Body of pancreas (tissue), 4 donors: ENCODE measurements at regions not wholly inside any gene's neighbourhood (a gene's known extent, or its start where the extent isn't known, plus 50 kb on each side); places are given as distances from the start of the nearest gene placed in this dataset.

Source experiments
- ATAC-seq: fragments of 150-250 bp; one replicate; pipeline ENCODE4 v1.9.1; 2016
- DNase-seq, 4 donors: peaks; one replicate each; pipeline ENCODE4 v3.0.0-alpha.2; 2019
- H3K27ac ChIP-seq, 4 donors: fragments of 200-600 bp; sonication (generic); 1 replicate in 3 of 4; 2 replicates in 1 of 4; pipeline versions ENCODE4 v1.5.1 to v1.6.1; 2016 to 2019; ENCODE audit warnings: mild to moderate bottlenecking in 1 of 4, mixed read lengths in 1 of 4, moderate library complexity in 1 of 4
- H3K27me3 ChIP-seq, 2 donors: fragments of 200-600 bp; sonication (generic); one replicate each; pipeline ENCODE4 v1.6.0; 2016; ENCODE audit warnings: mild to moderate bottlenecking in 1 of 2
- H3K36me3 ChIP-seq, 2 donors: fragments of 200-600 bp; sonication (generic); replicated peaks in 1 of 2; 2 replicates each; pipeline ENCODE4 v1.5.1; 2016; ENCODE audit warnings: low read depth in 2 of 2; ENCODE audit not compliant: insufficient read depth in 1 of 2
- H3K4me1 ChIP-seq: fragments of 200-600 bp; sonication (generic); one replicate; pipeline ENCODE4 v1.6.0; 2016
- H3K4me3 ChIP-seq, 2 donors: fragments of 200-600 bp; sonication (generic); 1 replicate in 1 of 2; 2 replicates in 1 of 2; pipeline ENCODE4 v1.5.1; 2016 to 2019
- H3K9me3 ChIP-seq, 3 donors: fragments of 200-600 bp; sonication (generic); 1 replicate in 2 of 3; 2 replicates in 1 of 3; pipeline ENCODE4 v1.5.1; 2016
- CTCF ChIP-seq, 7 experiments: fragments of 450-650 bp in 4 of 7; fragments of 200-600 bp in 3 of 7; sonication (generic) in 3 of 7; IDR thresholded peaks; one replicate each; pipeline ENCODE4 v1.5.1; 2016 to 2019; ENCODE audit warnings: antibody characterized with exemption in 7 of 7
- POLR2A ChIP-seq, 3 donors: fragments of 450-650 bp; IDR thresholded peaks; one replicate each; pipeline ENCODE4 v1.6.1; 2016; ENCODE audit warnings: antibody characterized with exemption in 3 of 3, mild to moderate bottlenecking in 2 of 3
- WGBS, 2 donors: methylation state at CpG; one replicate each; pipeline ENCODE4 v1.1.5; 2017; 5-methylcytosine and 5-hydroxymethylcytosine counted together
- intact Hi-C: fragments of 100-400 bp; cut with DNase I; formaldehyde crosslinking; loops from one replicate; pipeline ENCODE4 v1.15.1; 2023

- Histone ChIP-seq H3K27ac (no peak overlapping the region), H3K4me3 (no peak overlapping the region), H3K9me3 (no peaks in the 10 kb centered on the region), H3K4me1 (no peaks in the 10 kb centered on the region), H3K27me3 (no peaks in the 10 kb centered on the region), H3K36me3 (no peaks in the 10 kb centered on the region)
- DNase-seq (no peak), ATAC-seq (no peak)
- WGBS, 2 donors, result 63 to 90% methylated on average over 1 of the region's 1 CpG
- TF ChIP-seq CTCF (IDR thresholded peaks at IDR 0.05) (no peak), POLR2A (IDR thresholded peaks at IDR 0.05) (no peak)
- intact Hi-C loops, result no loop called here
Measured at GRCh38 chr5:118711727-118712126, 276.6 kb downstream of the DTWD2 start.

GRCh38 chr5:118705959-118706667 lies 282.2 kb downstream of the DTWD2 start:
- Histone ChIP-seq H3K36me3 (no peaks in the 10 kb centered on the region), H3K4me3 (no peak overlapping the region), H3K27ac (no peak overlapping the region), H3K27me3 (no peaks in the 10 kb centered on the region), H3K9me3 (peaks cover 0 to 21% (median 0%) of the 10 kb centered on the region in 3 donors), H3K4me1 (no peaks in the 10 kb centered on the region)
- intact Hi-C loops, result no loop called here
- DNase-seq, result no peak
- WGBS, 2 donors, result 71 to 78% methylated on average over 4 of the region's 4 CpGs
- no peak for TF ChIP-seq CTCF (IDR thresholded peaks at IDR 0.05)
- TF ChIP-seq POLR2A (IDR thresholded peaks at IDR 0.05), result no peak
- no peak for ATAC-seq

DNA sequence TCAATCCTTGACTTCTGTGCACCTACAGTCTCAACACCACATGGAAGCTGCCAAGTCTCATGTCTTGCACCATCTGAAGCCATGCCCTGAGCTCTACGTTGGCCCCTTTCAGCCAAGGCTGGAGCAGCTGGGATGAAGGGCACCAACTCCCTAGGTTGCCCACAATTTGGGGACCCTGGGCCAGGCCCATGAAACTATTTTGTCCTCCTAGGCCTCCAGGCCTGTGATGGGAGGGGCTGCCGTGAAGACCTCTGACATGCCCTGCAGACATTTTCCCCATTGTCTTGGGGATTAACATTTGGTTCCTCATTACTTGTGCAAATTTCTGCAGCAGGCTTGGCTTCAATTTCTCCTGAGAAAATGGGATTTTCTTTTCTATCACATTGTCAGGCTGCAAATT lies 285.1 kb downstream of the DTWD2 start:
- whole genome bisulfite sequencing, 2 donors, result 73 to 80% methylated on average over 2 of the region's 2 CpGs

DNA sequence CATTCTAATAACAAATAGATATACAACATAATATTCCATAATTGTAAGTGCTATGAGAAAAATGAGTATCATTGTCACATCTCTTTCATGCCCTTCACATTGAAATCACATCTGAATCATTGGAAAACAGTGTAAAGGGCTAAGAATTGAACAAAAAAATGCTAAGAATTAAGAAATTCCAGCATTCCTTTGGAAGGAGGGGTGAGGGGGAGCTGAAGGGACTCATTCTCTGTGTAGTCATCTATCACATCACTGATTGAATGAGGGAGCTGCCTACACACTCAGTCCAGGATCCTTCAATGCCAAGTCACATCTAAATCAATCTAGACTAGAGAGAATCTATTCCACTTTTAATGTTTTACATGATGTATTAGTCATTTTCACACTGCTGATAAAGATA lies 286.6 kb downstream of the DTWD2 start:
- Histone ChIP-seq H3K4me1 (no peaks in the 10 kb centered on the region), H3K27me3 (no peaks in the 10 kb centered on the region), H3K27ac (no peak overlapping the region), H3K4me3 (no peak overlapping the region), H3K36me3 (no peaks in the 10 kb centered on the region), H3K9me3 (peaks cover 0 to 21% (median 0%) of the 10 kb centered on the region in 3 donors)
- ATAC-seq (no peak), DNase-seq (no peak)
- intact Hi-C loops, result no loop called here
- TF ChIP-seq POLR2A (IDR thresholded peaks at IDR 0.05), result no peak
- no peak for TF ChIP-seq CTCF (IDR thresholded peaks at IDR 0.05)

More for the DNA sequence above, 285.1 kb downstream of the DTWD2 start:
- ATAC-seq, result no peak
- H3K27ac ChIP-seq, result no peak overlapping the region
- intact Hi-C loops, result no loop called here
- no peaks in the 10 kb centered on the region for H3K4me1 ChIP-seq
- DNase-seq, result no peak
- no peaks in the 10 kb centered on the region for H3K27me3 ChIP-seq
- no peak overlapping the region for H3K4me3 ChIP-seq
- no peak for TF ChIP-seq POLR2A (IDR thresholded peaks at IDR 0.05)
- TF ChIP-seq CTCF (IDR thresholded peaks at IDR 0.05), result no peak
- H3K9me3 ChIP-seq, result peaks cover 0 to 21% (median 0%) of the 10 kb centered on the region in 3 donors
- no peaks in the 10 kb centered on the region for H3K36me3 ChIP-seq

- 42 to 90% methylated on average over 2 of the region's 2 CpGs for WGBS, 2 donors
- intact Hi-C loops, result no loop called here
- no peak overlapping the region for H3K4me3 ChIP-seq
Measured at GRCh38 chr5:118700510-118700909, 287.8 kb downstream of the DTWD2 start.

More at GRCh38 chr5:118700510-118700909, 287.8 kb downstream of the DTWD2 start:
- Histone ChIP-seq H3K4me1 (no peaks in the 10 kb centered on the region), H3K9me3 (peaks cover 0 to 21% (median 0%) of the 10 kb centered on the region in 3 donors), H3K27ac (no peak overlapping the region), H3K36me3 (no peaks in the 10 kb centered on the region), H3K27me3 (no peaks in the 10 kb centered on the region)
- ATAC-seq (no peak), DNase-seq (no peak)
- TF ChIP-seq CTCF (IDR thresholded peaks at IDR 0.05) (no peak), POLR2A (IDR thresholded peaks at IDR 0.05) (no peak)
